ENCODE measurements at regions not wholly inside any gene's neighbourhood (a gene's known extent, or its start where the extent isn't known, plus 50 kb on each side); places are given as distances from the start of the nearest gene placed in this dataset.

DNA sequence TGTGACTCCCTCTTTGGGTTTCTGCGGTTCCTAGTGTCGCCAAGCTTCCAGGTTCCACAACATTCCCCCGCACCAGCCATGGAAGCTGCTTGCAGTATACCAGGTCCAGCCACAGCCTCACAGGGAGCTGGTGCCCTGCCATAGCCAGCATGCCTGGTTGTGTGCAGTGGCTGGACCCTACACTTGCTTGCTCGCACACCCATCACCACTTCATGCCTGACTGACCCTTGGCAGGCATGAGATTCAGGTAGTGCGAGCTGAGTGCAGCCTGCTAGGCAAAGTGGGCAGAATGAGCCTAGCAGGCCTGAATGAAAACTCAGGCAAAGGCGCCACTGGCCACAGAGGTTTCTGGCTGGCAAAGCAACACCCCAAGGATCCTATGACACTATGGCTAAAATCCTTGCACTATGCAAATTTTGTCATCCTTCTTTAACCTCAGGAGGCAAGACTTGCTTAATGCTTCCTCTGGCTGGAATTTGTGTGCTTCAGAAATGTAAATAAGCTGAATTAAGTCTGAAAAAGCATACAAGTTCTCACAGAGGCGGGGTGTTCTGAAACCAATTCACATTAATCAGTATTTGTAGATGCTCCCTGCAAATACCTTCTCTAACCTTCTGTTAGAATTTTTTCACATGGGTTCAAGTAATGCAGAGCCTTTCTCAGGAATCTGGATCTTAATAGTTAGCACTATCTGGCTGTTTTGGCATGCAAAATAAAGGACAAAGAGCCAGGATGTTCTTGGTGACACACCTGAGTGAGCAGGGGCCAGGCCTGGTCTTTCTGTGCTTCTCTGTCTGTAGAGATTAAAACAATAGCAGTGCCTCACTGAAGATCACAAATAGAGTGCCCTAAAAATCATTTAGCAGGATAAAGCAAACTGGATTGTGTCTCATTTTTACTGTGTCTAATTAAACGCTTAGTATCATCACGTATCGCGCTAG is 256.9 kb downstream of the GPATCH2 start:
- Histone ChIP-seq H3K27ac (no peak overlapping the region), H3K4me3 (no peak overlapping the region)

DNA sequence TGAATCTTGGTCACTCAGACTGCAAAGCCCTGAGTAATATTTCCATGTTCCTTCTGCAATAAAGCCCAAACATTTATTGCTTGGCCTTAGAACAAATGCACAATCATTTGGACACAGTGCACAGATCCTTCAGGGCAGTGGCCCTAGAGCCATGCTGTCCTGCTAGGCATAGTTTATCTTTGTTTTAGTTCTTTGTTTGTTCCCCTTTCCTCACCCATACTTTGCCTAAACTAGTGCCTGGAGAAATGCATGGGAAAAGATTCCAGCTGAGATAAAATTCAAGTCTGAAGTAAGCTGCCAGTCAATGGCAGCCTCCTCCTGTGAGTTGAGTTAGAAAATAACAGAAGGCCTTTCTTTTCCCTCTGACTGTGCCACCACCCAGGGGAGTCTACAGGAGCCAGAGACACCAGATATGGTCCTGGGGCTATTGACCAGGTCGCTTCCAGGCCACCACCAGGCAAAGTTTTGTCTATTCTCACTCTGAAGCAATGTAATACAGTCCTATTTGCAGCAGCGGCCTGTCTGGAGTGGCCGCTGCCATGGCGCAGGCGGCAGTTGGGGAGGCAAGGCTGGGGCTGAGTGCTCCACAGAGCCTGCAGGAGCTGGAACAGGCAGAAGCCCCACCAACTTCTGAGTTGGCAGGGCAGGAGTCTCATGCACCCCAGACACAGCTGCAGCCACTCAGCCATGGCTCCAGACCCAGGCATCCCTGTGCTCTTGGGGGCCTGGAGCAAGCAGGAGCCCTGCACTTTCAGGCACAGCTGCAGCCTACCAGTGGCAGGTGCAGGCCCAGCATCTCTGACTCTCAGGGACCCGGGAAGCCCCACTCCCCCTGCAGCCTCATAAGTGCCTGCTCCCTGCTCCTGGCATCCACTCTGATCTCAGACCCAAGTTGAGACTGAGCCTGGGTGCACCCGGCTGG is 258.6 kb downstream of the GPATCH2 start:
- H3K27ac ChIP-seq = no peak overlapping the region
- H3K4me3 ChIP-seq = no peak overlapping the region

DNA sequence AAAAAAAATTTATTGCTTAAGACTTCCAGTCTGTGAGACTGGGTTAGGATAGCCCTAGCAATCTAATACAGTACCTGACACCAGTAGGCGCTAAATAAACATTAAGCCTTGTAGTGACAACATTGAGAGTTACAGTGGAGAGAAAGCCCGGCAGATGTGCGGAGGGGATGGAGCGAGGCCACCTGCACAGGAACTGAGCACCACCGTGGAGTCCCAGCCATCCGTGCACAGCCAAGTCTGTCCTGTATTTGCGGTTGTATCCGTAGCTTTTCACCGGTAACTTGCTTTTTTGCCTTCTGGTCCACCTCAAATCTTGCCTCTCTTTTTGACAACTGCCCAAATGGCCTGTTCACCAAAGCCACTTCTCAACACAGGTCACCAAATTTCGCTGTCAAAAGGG is 260.1 kb downstream of the GPATCH2 start:
- Histone ChIP-seq H3K27ac (no peak overlapping the region), H3K4me3 (no peak overlapping the region)

DNA sequence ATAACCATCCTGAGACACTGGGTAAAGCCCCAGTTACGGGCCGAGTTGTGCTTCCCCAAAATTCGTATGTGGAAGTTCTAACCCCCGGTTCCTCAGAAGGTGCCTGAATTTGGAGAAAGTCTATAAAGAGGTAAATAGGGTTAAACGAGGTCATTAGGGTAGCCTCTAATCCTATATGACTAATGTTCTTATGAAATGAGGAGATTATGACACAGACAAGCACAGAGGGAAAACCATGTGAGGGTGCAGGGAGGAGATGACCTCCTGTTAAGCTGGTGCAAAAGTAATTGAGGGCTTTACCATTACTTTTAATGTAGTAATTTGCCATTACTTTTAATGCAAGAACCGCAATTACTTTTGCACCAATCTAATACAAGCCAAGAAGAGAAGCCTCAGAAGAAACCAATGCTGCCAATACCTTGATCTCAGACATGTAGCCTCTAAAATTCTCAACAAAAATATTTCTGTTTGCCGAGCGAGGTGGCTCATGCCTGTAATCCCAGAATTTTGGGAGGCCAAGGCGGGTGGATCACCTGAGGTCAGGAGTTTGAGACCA is 260.8 kb downstream of the GPATCH2 start:
- Histone ChIP-seq H3K27ac (no peak overlapping the region), H3K4me3 (no peak overlapping the region)

DNA sequence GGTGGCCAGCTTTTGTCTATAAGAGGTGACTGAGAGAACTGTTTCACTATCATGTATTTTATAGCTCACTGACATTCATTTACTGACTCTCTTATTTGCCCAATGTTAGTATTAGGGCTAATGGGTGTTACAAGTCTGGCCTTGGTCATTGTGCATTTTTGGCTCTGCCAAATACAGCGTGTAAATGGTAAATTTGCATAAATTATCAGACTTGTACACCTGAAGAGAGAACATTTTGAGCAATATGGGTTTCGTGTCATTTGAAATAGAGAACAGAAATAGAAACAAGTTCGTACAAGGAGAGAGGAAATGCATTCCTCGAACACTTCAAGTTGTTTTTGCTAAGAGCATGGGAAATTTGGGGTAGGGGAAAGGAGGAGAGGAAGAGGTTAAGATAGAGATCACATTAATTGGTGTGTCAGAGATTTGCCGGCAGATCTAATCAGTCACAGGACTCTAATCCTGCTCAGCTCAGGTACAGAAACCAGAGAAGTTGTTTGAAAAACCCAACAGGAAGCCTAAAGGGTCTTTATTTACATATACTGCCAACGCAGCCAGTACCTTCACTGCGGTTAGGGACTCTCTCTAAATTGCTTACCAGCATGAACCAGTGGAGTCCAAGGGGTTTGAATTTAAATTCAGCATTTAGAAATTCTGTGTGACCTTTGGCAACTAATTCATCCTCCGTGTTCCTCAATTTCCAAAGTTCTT is 261.5 kb downstream of the GPATCH2 start:
- Histone ChIP-seq H3K4me3 (no peak overlapping the region), H3K27ac (no peak overlapping the region)

DNA sequence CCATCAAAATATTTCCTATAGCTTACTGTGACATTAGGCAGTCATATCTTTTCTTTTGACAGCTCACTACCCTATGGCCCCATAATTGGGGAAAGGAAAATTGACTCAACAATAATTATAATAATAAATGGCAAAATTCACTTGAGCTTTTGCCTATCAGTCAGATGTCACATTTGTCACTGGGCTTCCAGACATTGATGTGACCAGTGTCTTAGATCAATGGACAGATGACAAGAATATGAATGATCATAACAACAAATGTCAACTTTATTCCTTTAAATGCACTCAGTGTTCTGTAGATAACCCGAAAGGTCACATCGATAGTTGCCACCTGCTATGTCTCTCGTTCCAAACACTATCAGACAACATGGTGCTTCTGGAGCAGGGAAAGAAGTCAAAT is 266.7 kb downstream of the GPATCH2 start:
- H3K27ac ChIP-seq = no peak overlapping the region
- H3K4me3 ChIP-seq = no peak overlapping the region

DNA sequence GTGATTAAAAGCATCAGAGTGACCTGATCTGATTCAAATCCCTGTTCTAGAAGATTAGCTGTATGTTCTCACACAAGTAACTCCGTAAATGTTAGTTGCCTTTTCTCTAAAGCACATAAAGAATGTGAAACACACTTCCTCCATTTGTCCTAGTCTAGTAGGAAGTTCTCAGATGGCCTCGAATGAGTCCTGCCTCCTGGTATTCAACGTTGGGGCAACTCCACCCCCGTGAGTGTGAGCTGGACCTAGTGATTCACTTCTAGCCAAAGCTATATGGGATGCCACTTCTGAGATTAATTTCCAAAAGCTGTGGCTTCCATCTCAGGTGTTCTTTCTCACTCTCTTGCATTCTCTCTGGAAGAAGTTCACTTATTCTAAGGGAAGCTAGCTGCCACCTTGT is 267.6 kb downstream of the GPATCH2 start:
- H3K27ac ChIP-seq = no peak overlapping the region
- H3K4me3 ChIP-seq = no peak overlapping the region

DNA sequence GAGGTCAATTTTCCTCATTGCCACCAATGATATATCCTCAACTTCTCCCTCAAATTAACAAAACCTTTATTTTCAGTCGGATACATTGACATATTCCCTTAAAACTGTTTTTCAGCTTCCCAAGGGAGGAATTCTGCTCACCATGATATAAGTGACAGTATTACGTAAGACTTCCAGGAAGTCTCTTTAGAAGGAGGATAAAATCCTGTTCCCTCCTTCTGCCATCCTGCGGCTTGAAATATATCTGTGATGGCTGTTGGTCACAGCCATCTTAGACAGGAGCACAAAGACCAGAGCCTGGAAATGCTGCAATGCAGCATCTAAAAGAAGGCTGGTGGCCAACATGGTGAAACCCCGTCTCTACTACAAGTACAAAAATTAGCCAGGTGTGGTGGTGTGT is 270.4 kb downstream of the GPATCH2 start:
- H3K4me3 ChIP-seq = no peak overlapping the region
- no peak overlapping the region for H3K27ac ChIP-seq

DNA sequence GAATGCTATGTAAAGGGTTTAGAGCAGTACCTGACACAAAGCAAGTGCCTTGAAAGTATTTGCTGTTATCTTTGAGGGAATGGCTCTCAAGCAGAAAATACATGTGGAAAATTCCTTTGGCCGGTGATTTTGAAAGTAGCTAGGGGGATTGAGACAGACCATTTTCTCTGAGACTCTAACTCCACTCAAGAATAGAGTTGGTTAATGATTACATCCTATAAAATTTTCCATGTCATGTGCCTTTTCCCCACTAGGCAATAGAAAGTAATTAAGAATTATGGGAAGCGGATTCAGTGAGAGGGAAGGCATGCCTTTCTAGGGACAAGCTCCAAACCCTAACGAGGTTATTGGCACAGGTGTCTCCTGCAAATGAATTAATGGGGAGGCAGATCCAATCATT is 276.0 kb downstream of the GPATCH2 start:
- Histone ChIP-seq H3K4me3 (no peak overlapping the region), H3K27ac (no peak overlapping the region)

DNA sequence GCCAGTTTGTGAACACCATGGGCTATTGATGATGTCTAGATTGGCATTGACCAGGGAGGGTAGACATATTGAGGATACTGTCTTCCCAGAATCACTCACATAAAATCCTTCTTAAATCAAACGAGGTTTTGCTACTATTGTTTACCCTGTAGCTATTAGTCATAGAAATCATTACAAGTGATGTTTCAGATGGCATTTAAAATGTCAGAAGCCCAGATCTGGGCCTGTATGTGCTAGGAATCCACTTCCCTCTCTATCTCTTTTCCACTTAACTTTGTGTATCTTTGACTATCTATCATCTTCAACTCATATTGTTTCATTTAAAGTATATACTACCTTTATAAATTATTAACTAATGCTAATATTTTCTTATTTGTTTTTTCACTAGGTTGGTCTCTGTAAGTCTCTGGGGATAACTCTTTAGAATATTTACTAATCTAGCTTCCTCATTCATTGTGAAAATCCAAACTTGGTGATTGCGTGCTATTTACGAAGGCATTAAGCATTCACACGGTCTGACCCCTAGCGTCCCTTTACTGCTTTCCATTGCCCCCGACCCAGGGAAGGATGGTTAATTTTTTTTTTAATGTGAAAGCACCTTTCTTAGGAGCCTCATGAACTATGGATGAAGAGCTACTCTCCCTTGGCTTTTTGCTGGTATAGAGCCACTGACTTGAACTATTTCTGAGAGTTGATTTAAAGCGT is 281.8 kb downstream of the GPATCH2 start:
- Histone ChIP-seq H3K4me3 (no peak overlapping the region), H3K27ac (no peak overlapping the region)

DNA sequence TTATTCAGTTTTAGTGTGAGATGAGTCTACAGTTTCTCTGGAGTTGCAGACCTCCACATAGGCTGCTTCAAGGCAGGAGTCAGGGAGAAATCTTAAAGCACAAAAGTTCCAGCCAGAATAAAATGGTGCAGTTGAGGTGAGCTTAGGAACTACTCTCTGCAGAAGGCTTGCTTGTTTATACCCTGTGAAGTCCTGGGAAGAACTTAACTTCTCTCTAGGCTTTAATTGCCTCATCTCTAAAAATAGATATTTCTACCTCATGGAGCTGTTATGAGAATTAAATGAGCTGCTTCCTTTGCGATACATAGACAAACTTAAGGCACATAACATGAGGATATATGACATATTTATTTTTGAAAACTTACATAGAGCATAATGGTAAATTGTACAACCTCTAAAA is 286.2 kb downstream of the GPATCH2 start:
- H3K27ac ChIP-seq = no peak overlapping the region

DNA sequence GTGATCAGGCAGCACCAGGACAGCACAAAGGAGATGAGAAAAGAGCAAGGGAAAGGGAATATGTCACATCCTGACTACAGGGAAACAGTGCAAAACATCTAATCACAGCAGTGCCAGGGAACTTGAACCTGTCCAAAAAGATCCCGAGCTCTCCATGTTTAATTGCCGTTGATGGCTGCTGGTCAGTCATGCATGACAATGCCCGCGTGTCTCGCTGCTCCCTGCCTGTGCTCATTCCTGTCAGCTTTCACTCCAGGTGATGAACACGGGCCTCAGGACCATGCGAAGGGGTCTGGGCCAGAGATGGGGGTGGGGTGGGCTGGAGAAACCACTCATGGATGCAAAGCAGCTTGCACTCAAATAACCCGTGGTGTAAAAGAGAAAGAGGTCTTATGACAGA is 287.0 kb downstream of the GPATCH2 start:
- Histone ChIP-seq H3K4me3 (no peak overlapping the region), H3K27ac (no peak overlapping the region)

More for the DNA sequence above, 286.2 kb downstream of the GPATCH2 start:
- no peak overlapping the region for H3K4me3 ChIP-seq

DNA sequence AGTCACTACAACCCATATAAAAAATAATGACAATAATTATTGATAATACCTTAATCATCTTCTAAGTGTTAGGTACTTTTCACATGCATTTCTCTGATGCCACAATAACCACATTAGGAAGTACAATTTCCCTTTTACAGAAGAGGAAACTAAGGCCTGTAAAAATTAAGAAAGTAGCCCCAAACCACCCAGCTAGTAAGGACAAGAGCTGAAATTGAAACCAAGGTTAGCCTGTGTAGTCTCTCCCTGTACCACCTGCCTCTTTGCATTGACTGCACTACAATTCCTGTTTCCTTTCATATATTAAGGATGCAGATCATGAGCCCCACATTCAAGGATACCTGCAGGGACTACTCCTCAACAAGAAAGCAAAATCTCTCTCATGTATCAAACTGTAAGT is 288.8 kb downstream of the GPATCH2 start:
- Histone ChIP-seq H3K27ac (no peak overlapping the region), H3K4me3 (no peak overlapping the region)

DNA sequence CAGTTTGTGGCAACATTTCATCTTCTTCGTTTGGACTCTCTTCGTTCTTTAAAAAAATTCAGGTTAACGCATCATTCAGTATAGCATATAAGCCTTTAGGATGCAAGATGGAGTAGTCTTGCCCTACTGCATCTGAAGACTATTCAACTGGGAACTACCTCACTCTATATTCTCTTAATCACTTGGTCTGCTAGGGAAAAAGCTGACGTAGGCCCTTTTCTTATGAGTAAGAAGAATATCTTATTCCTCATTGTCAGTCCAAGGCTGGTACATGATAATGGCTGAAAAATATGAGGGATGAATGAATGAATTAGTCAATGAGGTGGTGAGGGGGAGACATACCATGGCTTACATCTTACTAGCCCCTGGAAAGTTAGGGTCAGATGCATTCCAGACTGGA is 294.2 kb downstream of the GPATCH2 start:
- no peak overlapping the region for H3K27ac ChIP-seq
- no peak overlapping the region for H3K4me3 ChIP-seq

DNA sequence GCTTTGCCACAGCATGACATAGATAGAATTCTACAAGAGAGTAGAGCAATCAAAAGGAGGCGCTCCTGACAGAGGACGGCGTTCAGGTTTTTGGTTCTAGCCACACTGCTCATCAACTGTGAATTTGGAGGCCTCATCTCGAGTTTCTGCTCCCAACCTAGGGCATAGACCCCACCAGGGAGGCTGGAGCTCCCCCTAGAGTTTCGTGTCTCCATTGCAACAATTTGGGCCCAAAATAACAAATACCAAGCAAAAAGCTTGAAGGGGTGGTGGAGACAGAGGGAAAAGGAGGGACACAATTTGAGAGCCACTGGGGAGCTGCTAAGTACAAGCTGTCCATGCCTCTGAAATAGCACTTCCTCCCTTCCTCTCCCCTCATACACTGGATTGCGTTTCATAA is 297.0 kb downstream of the GPATCH2 start:
- Histone ChIP-seq H3K27ac (no peak overlapping the region), H3K4me3 (no peak overlapping the region)

DNA sequence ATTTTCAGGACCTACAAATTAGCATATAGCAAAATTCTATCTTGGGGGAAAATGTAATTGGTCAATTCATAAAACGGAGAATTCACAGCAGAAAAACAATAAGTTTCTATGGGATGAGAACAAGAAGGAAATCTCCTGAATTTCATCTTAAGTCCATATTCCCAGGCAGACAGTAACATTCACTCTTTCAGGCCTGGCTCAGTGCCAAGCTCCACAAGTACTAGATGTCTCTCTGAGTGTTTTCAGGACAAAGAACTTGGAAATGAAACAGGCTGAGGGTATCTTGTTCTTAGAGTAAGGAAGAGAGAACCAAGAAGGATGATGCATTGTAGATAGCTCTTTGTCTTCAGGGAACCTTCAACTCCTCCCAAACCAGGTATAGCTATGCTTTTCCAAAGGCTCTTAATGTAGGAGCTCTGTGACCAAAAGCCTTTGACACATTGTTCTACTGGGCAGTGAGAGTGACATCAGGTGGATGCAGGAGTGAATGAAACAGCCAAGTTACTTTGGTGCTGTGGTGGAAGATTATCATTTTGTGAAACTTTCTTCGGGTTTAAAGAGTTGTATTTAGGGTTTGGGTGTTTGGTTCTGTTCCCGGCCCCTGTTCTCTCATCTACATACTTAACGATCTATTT is 298.3 kb downstream of the GPATCH2 start:
- Histone ChIP-seq H3K4me3 (no peak overlapping the region), H3K27ac (no peak overlapping the region)

DNA sequence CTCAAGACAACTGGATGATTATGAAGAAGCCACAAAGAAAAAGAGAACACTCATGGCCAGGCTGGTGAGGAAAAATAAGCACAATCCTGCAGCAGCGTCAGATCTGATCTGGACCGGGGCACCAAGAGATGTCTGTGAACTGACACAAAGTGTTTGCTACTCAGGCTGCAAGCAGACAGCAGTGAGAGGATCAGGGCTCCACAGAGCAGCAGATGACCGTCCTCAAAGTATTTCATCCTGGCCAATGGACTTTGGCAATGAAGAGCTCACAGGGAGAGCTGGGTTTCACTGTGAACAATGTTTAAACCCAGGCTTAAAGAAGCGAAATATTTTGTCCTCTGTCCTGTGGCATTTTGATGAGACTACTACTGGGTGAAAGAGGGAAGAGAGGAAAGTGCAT is 299.2 kb downstream of the GPATCH2 start:
- Histone ChIP-seq H3K27ac (no peak overlapping the region), H3K4me3 (no peak overlapping the region)

DNA sequence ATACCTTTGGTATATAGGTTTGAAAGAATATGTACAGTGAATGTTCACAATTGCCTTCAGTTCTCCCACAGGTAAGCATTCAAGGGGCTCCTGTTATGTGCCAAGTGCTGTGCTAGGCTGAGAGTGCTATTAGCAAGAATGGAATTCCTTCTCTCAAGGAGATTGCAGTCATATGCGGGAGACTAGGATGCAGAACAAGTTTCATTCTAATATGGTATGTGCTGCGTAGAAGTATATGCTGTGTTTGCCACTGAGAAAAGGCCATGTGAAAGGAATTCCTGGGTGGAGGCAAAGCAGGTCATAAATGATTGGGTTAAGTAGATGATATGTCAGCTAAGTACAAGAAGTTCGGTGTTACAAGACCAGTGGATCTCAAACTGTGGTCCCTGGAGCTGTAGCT is 303.0 kb downstream of the GPATCH2 start:
- Histone ChIP-seq H3K4me3 (no peak overlapping the region), H3K27ac (no peak overlapping the region)

DNA sequence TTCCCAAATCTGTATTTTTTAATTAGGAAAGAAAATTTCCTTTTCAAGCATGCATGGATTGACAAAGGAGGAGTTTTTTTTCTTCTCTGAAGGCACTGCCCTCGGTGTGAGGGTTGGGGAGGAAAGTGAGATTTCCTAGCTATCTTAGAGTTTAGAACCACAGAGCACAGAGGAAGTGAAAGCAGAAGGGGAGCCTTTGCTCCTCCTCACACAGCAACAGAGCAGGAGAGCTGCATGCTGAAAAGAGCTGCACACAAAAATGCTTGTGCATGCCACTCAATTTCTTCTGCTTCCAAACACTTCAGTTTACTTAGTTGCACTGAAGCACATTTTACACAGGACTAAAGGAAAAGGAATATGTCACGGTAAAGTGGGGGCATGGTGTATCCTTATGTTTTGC is 308.1 kb downstream of the GPATCH2 start:
- H3K27ac ChIP-seq = no peak overlapping the region
- H3K4me3 ChIP-seq = no peak overlapping the region
